ENCODE measurements at regions not wholly inside any gene's neighbourhood (a gene's known extent, or its start where the extent isn't known, plus 50 kb on each side); places are given as distances from the start of the nearest gene placed in this dataset.

DNA sequence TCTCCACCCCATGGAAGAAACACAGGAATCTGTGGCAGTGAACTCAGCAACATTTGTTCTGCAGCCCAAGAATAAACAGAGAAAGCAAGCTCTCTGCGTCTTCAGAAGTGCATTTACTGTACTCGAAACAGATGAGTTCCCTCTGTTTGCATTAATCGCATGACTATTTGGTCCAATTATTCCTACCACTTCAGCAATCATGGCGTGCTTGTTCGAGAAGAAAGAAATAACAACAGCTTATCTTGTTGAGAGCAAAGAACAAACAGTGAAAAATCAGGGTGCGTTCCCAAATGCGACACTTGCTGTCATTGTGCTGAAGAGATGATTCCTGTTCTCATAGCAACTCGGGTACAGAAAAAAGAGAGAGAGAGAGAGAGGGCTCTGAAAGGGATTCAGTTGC lies 445.3 kb upstream of the MAF start:
- DNase-seq (ENCODE audit: low read depth, low spot score): no peak
- no peak overlapping the region for H3K4me3 ChIP-seq (ENCODE audit: low read depth, low read length)
- no peak for TF ChIP-seq CTCF (IDR thresholded peaks at IDR 0.05; ENCODE audit: insufficient read depth, low read length, missing control alignments)
- POLR2A ChIA-PET: interaction anchor here (0.7 kb wide), 1 partner anchor 239 kb away, joined by 3 read pairs; no protein-coding TSS in a partner anchor
- CTCF ChIA-PET: no interaction called here

DNA sequence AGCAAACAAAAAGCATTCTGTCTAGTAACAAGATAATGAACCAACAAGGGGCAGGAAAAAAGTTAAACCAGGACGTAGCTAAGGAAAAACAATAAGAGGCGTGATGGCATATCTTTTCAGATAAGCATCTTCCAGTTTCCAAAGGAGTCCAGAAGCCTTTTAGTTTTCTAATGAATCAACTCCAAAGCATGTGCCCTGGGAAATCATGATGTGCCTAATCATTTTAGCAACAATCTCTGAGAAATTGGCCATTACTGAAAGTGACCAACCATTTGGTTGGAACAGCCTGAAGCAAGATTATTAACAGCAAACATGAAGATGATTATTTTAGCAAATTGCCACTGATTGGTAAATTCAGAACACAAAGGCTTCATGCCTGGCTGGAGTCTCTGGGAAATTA lies 440.9 kb upstream of the MAF start:
- no peak for TF ChIP-seq CTCF (IDR thresholded peaks at IDR 0.05; ENCODE audit: insufficient read depth, low read length, missing control alignments)
- DNase-seq (ENCODE audit: low read depth, low spot score): no peak
- CTCF ChIA-PET: no interaction called here

DNA sequence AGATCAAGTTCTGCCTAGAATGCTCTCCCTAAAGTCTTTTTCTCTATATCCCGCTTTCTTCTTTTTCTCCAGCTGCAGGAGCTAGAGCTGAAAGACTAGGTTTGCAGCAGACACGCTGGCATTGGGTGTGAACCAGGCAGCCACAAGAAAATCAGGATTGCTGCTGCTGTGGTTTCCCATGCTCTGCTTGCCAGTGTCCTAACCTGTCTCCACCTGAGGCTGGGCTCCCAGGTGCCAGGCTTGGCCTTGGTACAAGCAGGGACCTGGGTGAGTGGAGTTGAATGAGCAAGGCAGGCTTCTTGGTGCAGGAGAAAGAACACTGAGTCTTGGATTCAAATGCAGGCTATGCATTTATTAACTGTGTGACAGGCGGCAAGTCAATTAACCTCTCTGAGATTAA lies 440.3 kb upstream of the MAF start:
- CTCF ChIA-PET: no interaction called here
- TF ChIP-seq CTCF (IDR thresholded peaks at IDR 0.05; ENCODE audit: insufficient read depth, low read length, missing control alignments): no peak
- POLR2A ChIA-PET: no interaction called here
- no peak overlapping the region for H3K4me3 ChIP-seq (ENCODE audit: low read depth, low read length)
- DNase-seq (ENCODE audit: low read depth, low spot score): no peak

More for the DNA sequence above, 440.9 kb upstream of the MAF start:
- POLR2A ChIA-PET: no interaction called here
- H3K4me3 ChIP-seq (ENCODE audit: low read depth, low read length): no peak overlapping the region

DNA sequence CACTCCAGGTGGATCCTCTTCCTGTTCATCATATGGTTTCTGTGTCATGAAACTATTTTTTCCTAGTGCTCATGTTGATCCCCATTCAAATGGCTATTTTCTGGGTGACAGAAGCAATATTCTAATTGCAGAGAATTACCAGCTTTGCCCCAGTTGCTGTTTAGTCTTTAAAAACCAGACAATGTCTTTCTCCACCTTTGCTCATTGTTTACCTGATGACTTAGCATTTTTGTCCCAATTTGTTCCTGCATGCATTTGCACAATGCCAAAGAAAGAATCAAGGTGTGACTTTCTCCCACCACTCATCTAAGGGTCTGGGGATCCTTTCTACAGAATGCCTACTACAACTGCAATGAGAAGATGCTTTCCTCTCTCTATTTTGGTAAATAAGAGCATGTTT lies 439.9 kb upstream of the MAF start:
- no peak overlapping the region for H3K4me3 ChIP-seq (ENCODE audit: low read depth, low read length)
- TF ChIP-seq CTCF (IDR thresholded peaks at IDR 0.05; ENCODE audit: insufficient read depth, low read length, missing control alignments): no peak
- ChIA-PET POLR2A (no interaction called here), CTCF (no interaction called here)
- DNase-seq (ENCODE audit: low read depth, low spot score): no peak

DNA sequence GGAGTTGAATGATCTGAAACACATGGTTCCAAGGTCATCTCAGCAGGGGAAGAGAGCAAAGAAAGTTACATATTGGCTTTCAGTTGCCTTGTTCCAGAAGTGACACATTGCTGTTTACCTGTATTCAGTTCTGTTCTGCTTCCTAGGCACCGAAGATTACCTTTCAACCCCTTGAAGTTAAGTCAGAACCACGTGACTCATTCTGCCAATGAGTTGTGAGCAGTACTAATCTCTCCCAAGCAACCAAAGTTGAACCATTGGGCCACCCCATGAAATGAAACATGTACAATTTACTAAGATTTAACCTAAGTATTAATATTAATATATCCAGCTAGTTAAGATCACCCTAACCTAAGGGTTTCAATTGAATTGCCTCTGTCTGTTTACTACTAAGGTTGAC lies 439.2 kb upstream of the MAF start:
- POLR2A ChIA-PET: no interaction called here
- no peak for DNase-seq (ENCODE audit: low read depth, low spot score)
- CTCF ChIA-PET: no interaction called here
- TF ChIP-seq CTCF (IDR thresholded peaks at IDR 0.05; ENCODE audit: insufficient read depth, low read length, missing control alignments): no peak
- no peak overlapping the region for H3K4me3 ChIP-seq (ENCODE audit: low read depth, low read length)

DNA sequence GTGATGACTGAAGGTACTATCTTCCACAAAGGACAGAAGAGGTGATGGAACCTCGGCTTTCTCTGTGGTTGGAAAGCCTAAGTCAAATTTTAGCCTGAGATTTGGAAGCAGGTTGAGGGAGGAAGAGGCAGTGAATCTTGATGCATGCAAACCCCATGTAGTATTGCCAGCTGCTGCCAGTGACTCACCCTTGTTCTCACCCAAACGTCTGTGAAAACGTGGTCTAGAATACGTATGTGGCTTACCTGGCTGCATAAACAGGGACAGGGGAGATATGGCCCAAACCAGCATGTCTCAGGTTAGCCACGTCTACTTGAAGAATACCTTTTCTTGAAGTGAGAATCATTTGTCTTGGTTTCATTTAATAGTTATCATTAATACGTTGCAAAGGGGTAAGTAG lies 438.0 kb upstream of the MAF start:
- POLR2A ChIA-PET: no interaction called here
- CTCF ChIA-PET: no interaction called here
- DNase-seq (ENCODE audit: low read depth, low spot score): no peak
- H3K4me3 ChIP-seq (ENCODE audit: low read depth, low read length): no peak overlapping the region
- TF ChIP-seq CTCF (IDR thresholded peaks at IDR 0.05; ENCODE audit: insufficient read depth, low read length, missing control alignments): no peak

Data from AG04449 (cell line).